GM21528 (cell line): ENCODE measurements at regions not wholly inside any gene's neighbourhood (a gene's known extent, or its start where the extent isn't known, plus 50 kb on each side); places are given as distances from the start of the nearest gene placed in this dataset.

Source experiments
- ATAC-seq: cut with Tn5 transposase; IDR thresholded peaks from one replicate; pipeline ENCODE4 v1.9.1; 2021; ENCODE audit warnings: mild to moderate bottlenecking, moderate library complexity; ENCODE audit not compliant: unreplicated experiment, low FRiP score

- no peak for ATAC-seq
Observed at GRCh38 chr2:217095511-217096205, 235.8 kb upstream of the TNP1 start.

GRCh38 chr2:217092710-217093379, 233.0 kb upstream of the TNP1 start:
- no peak for ATAC-seq

- ATAC-seq: no peak
Observed at GRCh38 chr2:217091531-217091930, 231.7 kb upstream of the TNP1 start.

GRCh38 chr2:217090884-217091283, 231.0 kb upstream of the TNP1 start:
- ATAC-seq: no peak

GRCh38 chr2:217090024-217090473, 230.2 kb upstream of the TNP1 start:
- ATAC-seq: peak; percentile 88

- ATAC-seq: no peak
Observed at GRCh38 chr2:217086718-217087117, 226.9 kb upstream of the TNP1 start.

GRCh38 chr2:217086038-217086522, 226.2 kb upstream of the TNP1 start:
- ATAC-seq: no peak

GRCh38 chr2:217085543-217085942, 225.7 kb upstream of the TNP1 start:
- no peak for ATAC-seq

- ATAC-seq: no peak
Observed at GRCh38 chr2:217081799-217082198, 221.9 kb upstream of the TNP1 start.

GRCh38 chr2:217079165-217079564, 219.3 kb upstream of the TNP1 start:
- ATAC-seq: no peak

- no peak for ATAC-seq
Observed at GRCh38 chr2:217077831-217078407, 218.1 kb upstream of the TNP1 start.

- ATAC-seq: no peak
Observed at GRCh38 chr2:217076657-217077232, 216.9 kb upstream of the TNP1 start.

- ATAC-seq: no peak
Observed at GRCh38 chr2:217076058-217076435, 216.2 kb upstream of the TNP1 start.

GRCh38 chr2:217075268-217076057, 215.6 kb upstream of the TNP1 start:
- ATAC-seq: no peak

GRCh38 chr2:217074576-217075255, 214.9 kb upstream of the TNP1 start:
- ATAC-seq: no peak

- no peak for ATAC-seq
Observed at GRCh38 chr2:217071416-217071815, 211.6 kb upstream of the TNP1 start.

- ATAC-seq: no peak
Observed at GRCh38 chr2:217070611-217071010, 210.7 kb upstream of the TNP1 start.

- ATAC-seq: no peak
Observed at GRCh38 chr2:217070043-217070430, 210.2 kb upstream of the TNP1 start.

GRCh38 chr2:217069263-217070042, 209.6 kb upstream of the TNP1 start:
- ATAC-seq: no peak
